ENCODE measurements at regions not wholly inside any gene's neighbourhood (a gene's known extent, or its start where the extent isn't known, plus 50 kb on each side); places are given as distances from the start of the nearest gene placed in this dataset.

DNA sequence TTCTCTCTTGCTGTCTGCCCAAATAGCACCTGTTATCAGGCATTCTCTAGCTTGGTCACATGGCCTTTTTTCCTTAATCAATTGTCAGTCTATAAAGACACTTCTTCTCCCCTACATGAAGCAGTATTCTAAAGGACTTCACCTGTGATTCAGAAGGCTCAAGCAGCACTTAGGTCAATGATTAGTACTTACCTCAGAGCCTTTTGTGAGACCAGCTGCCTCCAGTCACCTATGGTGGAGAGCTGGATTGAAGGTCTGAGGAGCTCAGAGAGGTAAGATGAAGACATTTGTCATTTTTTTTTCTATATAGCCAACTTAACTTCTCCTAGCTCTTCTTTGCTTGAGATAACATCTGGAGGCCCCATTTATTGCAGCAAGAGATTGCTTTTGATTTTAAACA is 278.3 kb upstream of the PCSK5 start:
- Mint-ChIP-seq H3K27ac (no peak overlapping the region), H3K36me3 (ENCODE audit: low read depth) (no peaks in the 10 kb centered on the region), H3K4me1 (no peaks in the 10 kb centered on the region), H3K4me3 (no peak overlapping the region), H3K27me3 (no peaks in the 10 kb centered on the region), H3K9me3 (no peaks in the 10 kb centered on the region)
- ChIA-PET CTCF (no interaction called here), POLR2A (interaction anchor here (0.7 kb wide), 1 partner anchor 8 kb away, joined by 3 read pairs; no protein-coding TSS in a partner anchor)
- DNase-seq, result no peak

DNA sequence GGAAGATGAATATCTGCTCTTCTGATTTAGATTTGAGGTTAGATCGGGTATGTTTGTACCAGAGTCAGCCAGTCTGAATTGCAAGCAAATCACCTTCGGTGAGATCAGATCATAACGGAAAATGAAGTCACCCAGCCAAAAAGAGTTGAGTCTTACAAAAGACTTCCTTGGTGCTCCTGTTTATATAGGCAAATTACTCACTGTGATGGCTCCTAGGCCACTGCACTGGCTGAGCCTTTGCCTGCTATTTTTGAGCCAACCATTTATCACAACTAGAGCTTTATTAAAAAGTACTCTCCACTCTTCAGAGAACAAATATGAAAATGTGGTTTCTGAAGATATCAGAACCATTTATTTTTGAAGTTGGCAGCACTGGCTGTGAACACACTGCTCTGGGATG is 277.7 kb upstream of the PCSK5 start:
- no peak for DNase-seq
- Mint-ChIP-seq H3K27ac (no peak overlapping the region), H3K4me1 (no peaks in the 10 kb centered on the region), H3K36me3 (ENCODE audit: low read depth) (no peaks in the 10 kb centered on the region), H3K4me3 (no peak overlapping the region), H3K27me3 (no peaks in the 10 kb centered on the region), H3K9me3 (no peaks in the 10 kb centered on the region)
- ChIA-PET POLR2A (interaction anchor here (0.7 kb wide), 1 partner anchor 8 kb away, joined by 3 read pairs; no protein-coding TSS in a partner anchor), CTCF (no interaction called here)

DNA sequence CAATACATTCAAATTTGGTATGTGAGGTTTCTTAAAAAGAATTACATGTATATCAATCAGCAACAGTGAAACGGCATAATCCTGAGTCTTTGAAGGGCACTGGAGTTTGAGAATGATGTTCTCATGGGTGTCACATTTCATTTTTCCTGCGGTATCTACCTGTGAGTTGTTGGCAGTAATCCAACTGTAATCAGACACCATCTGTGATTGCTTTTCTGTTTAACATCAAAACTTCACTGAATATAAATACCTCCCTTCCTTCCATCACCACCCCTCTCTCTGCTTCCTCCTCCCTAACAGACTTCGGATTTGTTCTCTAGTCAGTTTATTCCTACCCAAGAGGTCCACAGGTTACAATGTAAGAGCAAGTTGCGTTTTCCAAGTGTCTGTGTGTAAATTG is 275.2 kb upstream of the PCSK5 start:
- Mint-ChIP-seq H3K27me3 (no peaks in the 10 kb centered on the region), H3K9me3 (no peaks in the 10 kb centered on the region), H3K4me3 (no peak overlapping the region), H3K36me3 (ENCODE audit: low read depth) (no peaks in the 10 kb centered on the region), H3K27ac (no peak overlapping the region), H3K4me1 (no peaks in the 10 kb centered on the region)
- POLR2A ChIA-PET, result no interaction called here
- DNase-seq, result no peak
- CTCF ChIA-PET, result no interaction called here

DNA sequence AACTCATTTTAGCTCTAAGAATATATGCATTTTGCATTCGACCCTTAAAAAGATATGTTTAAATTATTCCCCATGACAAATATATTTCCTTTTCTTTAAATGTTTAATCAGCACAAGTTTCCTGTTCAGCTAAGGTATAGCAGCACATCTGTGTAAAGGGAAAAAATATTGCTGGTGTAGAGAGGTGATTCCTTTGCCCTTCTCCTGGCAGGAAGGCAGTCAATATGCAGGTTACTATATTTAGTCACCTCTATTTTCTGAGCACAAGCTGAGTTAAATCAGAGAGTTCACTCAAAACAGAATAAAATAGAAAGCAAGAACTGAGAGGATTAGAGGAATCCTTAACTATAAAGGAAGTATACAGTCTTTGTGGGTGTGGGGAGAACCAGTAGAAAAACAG is 274.4 kb upstream of the PCSK5 start:
- Mint-ChIP-seq H3K36me3 (ENCODE audit: low read depth) (no peaks in the 10 kb centered on the region), H3K27ac (no peak overlapping the region), H3K27me3 (no peaks in the 10 kb centered on the region), H3K4me1 (no peaks in the 10 kb centered on the region), H3K9me3 (no peaks in the 10 kb centered on the region), H3K4me3 (no peak overlapping the region)
- ChIA-PET CTCF (no interaction called here), POLR2A (no interaction called here)
- DNase-seq, result no peak

DNA sequence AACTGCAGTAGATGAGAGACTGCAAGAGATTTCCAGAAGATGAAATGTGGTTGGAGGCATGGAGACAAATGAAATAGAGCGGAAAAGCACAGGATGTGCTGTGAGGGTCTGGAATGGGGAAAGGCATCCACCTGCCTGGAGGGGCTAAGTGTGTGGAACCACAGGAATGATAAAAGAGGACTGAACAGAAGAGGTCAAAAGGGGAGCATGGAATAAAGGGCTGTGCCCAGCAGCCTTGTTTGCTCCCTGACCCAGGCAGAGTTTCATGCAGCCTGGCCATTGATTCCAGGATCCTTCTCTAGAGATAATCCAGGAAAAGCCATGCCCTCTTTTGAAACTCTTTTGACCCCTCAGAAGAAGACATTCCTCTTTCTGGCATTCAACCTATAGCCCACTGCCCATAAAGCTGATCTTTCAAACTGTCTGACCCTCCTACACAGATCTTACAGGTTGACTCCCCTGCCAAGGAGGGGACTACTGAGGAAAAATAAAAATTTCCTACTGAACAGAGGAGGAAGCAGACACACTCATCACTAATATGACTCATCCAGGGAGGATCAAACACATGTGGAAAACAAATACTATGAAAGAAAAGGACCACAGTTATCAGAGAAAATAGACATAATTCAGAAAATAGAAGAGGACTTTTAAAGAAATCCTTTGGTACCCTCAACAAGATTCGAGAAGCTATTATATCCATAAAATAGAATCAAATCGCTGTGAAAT is 273.5 kb upstream of the PCSK5 start:
- H3K9me3 Mint-ChIP-seq, result no peaks in the 10 kb centered on the region
- no peak overlapping the region for H3K27ac Mint-ChIP-seq
- CTCF ChIA-PET, result no interaction called here
- H3K36me3 Mint-ChIP-seq (ENCODE audit: low read depth), result no peaks in the 10 kb centered on the region
- POLR2A ChIA-PET, result no interaction called here
- H3K4me3 Mint-ChIP-seq, result no peak overlapping the region
- no peaks in the 10 kb centered on the region for H3K4me1 Mint-ChIP-seq
- no peak for DNase-seq
- H3K27me3 Mint-ChIP-seq, result no peaks in the 10 kb centered on the region

DNA sequence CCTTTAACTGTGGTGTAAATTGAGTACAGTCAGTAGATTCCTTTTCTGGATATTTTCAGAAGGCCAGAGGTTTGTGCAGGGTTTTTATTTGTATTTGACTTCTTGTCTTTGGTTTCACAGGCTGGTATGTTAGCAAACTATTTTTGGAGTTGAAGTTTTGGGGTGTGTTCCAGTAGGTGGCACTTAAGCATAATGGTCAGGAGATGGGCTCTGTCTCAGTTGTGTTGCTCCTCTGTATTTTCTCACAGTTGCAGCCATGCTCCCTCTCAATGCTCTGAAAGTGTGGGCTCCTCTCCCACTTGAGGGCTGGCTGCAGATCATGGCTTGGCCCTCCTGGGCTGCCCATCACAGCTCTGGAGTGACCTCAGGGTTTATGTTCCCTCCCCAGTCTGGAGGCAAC is 267.0 kb upstream of the PCSK5 start:
- POLR2A ChIA-PET, result no interaction called here
- no peaks in the 10 kb centered on the region for H3K9me3 Mint-ChIP-seq
- no peak overlapping the region for H3K4me3 Mint-ChIP-seq
- CTCF ChIA-PET, result no interaction called here
- H3K27me3 Mint-ChIP-seq, result no peaks in the 10 kb centered on the region
- H3K36me3 Mint-ChIP-seq (ENCODE audit: low read depth), result no peaks in the 10 kb centered on the region
- no peak overlapping the region for H3K27ac Mint-ChIP-seq
- no peaks in the 10 kb centered on the region for H3K4me1 Mint-ChIP-seq
- no peak for DNase-seq

DNA sequence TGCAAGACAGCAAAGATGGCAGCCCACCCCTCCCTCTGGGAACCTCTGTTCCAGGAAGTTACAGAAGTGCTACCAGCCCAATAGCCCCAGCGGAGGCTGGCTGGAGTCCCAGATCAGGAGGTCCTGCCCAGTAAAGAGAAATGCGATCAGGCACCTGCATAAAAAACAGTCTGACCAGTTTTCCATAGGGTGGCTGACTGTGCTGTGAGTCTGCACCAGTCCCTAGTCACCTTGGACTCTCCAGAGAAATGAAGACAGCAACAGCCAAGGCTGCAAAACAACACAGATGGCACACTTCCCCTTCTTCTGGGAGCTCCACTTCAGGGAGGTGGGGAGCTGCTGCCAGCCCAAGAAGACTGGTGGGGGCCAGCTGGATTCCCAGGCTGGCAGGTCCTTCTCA is 265.5 kb upstream of the PCSK5 start:
- Mint-ChIP-seq H3K36me3 (ENCODE audit: low read depth) (no peaks in the 10 kb centered on the region), H3K4me3 (no peak overlapping the region), H3K4me1 (no peaks in the 10 kb centered on the region), H3K27me3 (no peaks in the 10 kb centered on the region), H3K27ac (no peak overlapping the region), H3K9me3 (no peaks in the 10 kb centered on the region)
- no peak for DNase-seq
- ChIA-PET POLR2A (no interaction called here), CTCF (no interaction called here)

DNA sequence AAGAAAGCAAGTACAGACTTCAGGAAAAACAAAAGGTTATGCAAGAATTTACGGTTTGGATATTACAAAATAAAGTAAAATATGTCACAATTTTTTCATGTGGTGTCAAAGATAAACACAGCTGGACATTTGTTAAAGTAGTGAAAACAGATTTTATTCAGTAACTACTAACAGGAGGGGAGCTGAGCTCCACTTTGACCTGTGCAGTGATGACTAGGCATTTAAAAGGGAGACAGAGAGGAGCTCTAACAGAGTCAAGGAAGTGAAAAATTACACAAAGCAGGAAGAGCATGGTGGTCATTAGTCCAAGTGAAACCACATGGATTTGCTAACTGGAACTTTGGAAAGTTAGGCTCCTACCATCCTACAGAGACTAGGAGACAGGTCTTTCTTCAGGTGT is 263.6 kb upstream of the PCSK5 start:
- no peak for DNase-seq
- Mint-ChIP-seq H3K27ac (no peak overlapping the region), H3K4me1 (no peaks in the 10 kb centered on the region), H3K27me3 (no peaks in the 10 kb centered on the region), H3K36me3 (ENCODE audit: low read depth) (no peaks in the 10 kb centered on the region), H3K4me3 (no peak overlapping the region), H3K9me3 (no peaks in the 10 kb centered on the region)
- ChIA-PET POLR2A (no interaction called here), CTCF (no interaction called here)

DNA sequence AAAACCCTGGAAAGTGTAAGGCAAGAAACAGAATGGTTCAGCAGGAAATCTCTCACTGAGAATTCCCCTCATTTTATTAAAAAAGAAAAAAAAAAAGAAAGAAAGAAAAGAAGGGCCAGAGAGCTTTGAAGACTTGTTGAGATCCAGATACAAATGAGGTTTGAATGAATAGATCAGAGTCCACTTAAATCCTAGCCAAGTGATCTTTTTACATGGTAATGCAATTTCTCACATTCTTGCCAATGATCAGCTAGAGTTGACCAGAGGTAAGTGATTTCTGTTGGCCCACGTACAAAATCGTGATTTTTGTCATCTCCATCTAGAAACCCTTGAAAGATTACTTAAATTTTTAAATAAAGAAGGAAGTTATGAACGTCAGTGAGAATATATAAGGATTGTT is 261.5 kb upstream of the PCSK5 start:
- ChIA-PET CTCF (no interaction called here), POLR2A (no interaction called here)
- no peak overlapping the region for H3K4me3 Mint-ChIP-seq
- no peaks in the 10 kb centered on the region for H3K4me1 Mint-ChIP-seq
- H3K36me3 Mint-ChIP-seq (ENCODE audit: low read depth), result no peaks in the 10 kb centered on the region
- no peaks in the 10 kb centered on the region for H3K9me3 Mint-ChIP-seq
- no peak overlapping the region for H3K27ac Mint-ChIP-seq
- no peaks in the 10 kb centered on the region for H3K27me3 Mint-ChIP-seq
- DNase-seq, result no peak

DNA sequence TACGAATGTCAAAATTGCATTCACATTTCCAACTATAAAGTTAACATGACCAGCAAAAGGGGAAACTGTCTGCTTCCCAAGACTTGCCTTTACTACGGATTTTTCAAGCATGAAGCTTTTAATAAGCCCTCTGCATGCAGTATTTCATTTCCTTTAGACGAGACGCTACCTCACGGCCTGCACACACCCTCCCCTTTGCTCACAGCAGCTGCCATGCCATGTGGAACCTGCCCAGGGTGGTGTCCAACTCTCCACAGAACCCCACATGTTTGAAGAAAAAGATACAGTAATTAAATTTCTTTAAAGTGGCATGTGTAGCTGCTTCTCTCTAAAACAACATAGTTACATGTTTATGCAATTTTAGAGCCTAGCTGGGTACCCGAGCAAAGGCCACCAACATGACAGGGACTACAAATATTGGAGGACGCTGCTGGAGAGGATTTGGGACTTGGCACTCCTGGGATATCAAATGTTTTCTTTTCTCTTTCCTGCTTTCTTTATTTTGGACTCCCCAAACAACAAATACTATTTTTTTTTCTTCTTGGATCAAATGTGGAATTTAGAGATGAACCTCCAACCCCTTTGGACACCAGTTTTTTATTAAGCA is 256.9 kb upstream of the PCSK5 start:
- H3K4me1 Mint-ChIP-seq, result no peaks in the 10 kb centered on the region
- H3K9me3 Mint-ChIP-seq, result no peaks in the 10 kb centered on the region
- no peak overlapping the region for H3K27ac Mint-ChIP-seq
- DNase-seq, result no peak
- no peaks in the 10 kb centered on the region for H3K27me3 Mint-ChIP-seq
- H3K36me3 Mint-ChIP-seq (ENCODE audit: low read depth), result no peaks in the 10 kb centered on the region
- H3K4me3 Mint-ChIP-seq, result no peak overlapping the region
- POLR2A ChIA-PET, result no interaction called here
- CTCF ChIA-PET, result no interaction called here

DNA sequence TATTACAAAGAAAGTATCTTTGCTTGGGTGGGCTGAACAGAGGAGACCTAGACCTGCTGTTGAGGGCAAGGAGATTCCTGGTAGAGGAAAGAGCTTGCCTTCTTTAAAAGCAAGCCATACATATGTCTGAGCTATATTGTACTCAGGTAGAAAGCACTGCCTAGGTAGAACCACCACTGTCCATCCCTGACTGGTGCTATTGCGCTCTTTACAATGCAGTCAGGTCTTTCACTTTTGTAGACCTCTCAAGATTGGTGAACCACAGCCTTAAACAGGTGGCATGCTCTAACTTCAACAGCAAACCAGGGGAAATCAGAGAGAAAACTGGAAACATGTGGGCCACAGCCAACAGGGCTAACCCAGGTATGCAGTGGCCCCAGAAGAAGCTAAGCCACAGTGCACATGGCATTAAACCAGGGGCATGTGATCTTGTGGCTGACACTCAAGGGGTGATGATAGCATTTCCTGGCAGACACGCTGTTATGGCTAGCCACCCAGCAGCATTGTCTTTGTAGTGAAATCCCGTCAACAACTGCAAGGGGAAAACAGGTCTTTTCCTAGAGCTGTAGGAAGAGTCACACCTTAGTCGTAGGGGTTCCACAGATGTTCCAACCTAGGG is 253.9 kb upstream of the PCSK5 start:
- H3K9me3 Mint-ChIP-seq, result no peaks in the 10 kb centered on the region
- H3K27ac Mint-ChIP-seq, result no peak overlapping the region
- ChIA-PET CTCF (no interaction called here), POLR2A (no interaction called here)
- H3K4me1 Mint-ChIP-seq, result no peaks in the 10 kb centered on the region
- no peak overlapping the region for H3K4me3 Mint-ChIP-seq
- H3K27me3 Mint-ChIP-seq, result no peaks in the 10 kb centered on the region
- DNase-seq, result no peak
- no peaks in the 10 kb centered on the region for H3K36me3 Mint-ChIP-seq (ENCODE audit: low read depth)

DNA sequence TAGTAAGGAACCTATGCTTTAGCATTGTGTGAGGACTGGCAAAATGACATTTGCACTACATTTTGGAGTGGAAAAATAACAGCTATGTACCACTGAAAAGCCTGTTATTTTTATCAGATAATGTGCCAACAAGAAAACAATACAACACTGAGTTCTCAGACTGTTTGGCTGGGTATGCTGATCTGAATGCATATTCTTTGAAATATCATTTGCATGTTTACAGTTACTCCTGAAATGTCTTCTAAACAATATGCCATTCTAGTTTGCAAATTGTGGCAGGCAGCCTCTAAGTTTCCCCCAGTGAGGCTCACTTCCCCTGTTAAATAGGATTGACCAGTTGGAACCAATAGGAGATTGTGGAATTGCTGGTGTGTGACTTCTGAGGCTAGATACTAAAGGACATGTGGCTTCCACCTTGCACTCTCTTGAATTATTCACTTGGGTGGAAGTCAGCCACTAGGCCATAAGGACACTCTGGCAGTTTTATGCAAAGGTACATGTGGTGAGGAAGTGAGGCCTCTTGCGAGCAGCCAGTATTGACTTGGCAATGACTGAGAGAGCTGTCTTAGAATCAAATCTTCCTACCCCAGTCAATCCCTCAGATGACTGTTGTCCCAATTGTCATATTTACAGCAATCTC is 250.4 kb upstream of the PCSK5 start:
- no peaks in the 10 kb centered on the region for H3K36me3 Mint-ChIP-seq (ENCODE audit: low read depth)

DNA sequence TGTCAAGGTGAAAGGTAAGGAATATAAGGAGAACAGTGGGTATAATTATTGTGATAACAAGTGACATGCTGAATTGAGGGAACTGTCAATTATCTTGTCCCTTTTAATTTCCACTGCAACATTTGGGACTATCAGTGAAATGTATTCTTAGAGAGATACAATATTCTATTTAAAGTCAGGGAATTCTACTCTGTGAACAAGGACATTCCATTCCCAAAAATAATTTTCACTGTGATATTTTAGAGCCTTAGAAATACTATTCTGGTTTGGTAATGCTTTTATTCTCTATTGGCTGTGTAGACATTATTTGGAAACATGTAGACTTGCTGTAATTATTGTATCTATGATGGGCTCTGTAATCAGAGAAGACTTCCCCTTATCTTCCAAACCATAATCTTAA is 248.0 kb upstream of the PCSK5 start:
- Mint-ChIP-seq H3K9me3 (no peaks in the 10 kb centered on the region), H3K27ac (no peak overlapping the region), H3K36me3 (ENCODE audit: low read depth) (no peaks in the 10 kb centered on the region), H3K4me1 (no peaks in the 10 kb centered on the region), H3K27me3 (no peaks in the 10 kb centered on the region), H3K4me3 (no peak overlapping the region)
- DNase-seq, result no peak
- ChIA-PET CTCF (no interaction called here), POLR2A (no interaction called here)

More for the DNA sequence above, 250.4 kb upstream of the PCSK5 start:
- POLR2A ChIA-PET, result no interaction called here
- no peaks in the 10 kb centered on the region for H3K9me3 Mint-ChIP-seq
- CTCF ChIA-PET, result no interaction called here
- no peak overlapping the region for H3K27ac Mint-ChIP-seq
- no peaks in the 10 kb centered on the region for H3K4me1 Mint-ChIP-seq
- no peak overlapping the region for H3K4me3 Mint-ChIP-seq
- no peak for DNase-seq
- H3K27me3 Mint-ChIP-seq, result no peaks in the 10 kb centered on the region

DNA sequence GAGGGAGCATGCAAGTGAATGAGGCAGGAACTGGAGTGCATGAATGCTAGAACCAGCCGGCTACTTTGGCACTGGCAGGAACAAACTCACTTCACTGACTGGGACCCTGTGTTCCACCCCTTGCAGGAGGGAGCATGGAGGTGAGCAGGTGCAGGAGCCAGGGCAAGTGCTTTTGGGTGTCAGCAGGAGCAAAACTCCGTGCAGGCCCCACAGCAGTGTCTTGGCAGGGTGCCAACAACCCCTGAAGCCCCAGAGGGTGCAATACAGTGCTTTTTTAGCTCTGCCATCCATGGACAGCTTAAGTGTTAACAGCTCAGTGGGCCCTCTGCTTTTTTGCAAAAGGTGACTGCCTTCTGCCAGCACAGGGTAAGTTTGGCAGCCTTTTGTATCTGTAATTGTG is 245.8 kb upstream of the PCSK5 start:
- H3K4me3 Mint-ChIP-seq, result no peak overlapping the region
- DNase-seq, result no peak
- H3K9me3 Mint-ChIP-seq, result no peaks in the 10 kb centered on the region
- ChIA-PET POLR2A (no interaction called here), CTCF (no interaction called here)
- no peaks in the 10 kb centered on the region for H3K27me3 Mint-ChIP-seq
- H3K36me3 Mint-ChIP-seq (ENCODE audit: low read depth), result no peaks in the 10 kb centered on the region
- no peaks in the 10 kb centered on the region for H3K4me1 Mint-ChIP-seq
- no peak overlapping the region for H3K27ac Mint-ChIP-seq

All from activated CD4-positive, alpha-beta memory T cell treated with anti-CD3 and anti-CD28 coated beads, Interleukin-2, amount 10 ng/mL, durations not matched to agents 7 days and 5 days (primary cell).